HG02678 (cell line): ENCODE measurements at regions not wholly inside any gene's neighbourhood (a gene's known extent, or its start where the extent isn't known, plus 50 kb on each side); places are given as distances from the start of the nearest gene placed in this dataset.

ENCODE experiments used
- ATAC-seq: cut with Tn5 transposase; IDR thresholded peaks from one replicate; pipeline ENCODE4 v1.9.1; 2021; ENCODE audit warnings: mild to moderate bottlenecking, moderate library complexity; ENCODE audit not compliant: unreplicated experiment

- ATAC-seq = no peak
Measured at GRCh38 chr5:19370655-19371386, 617.2 kb downstream of the CDH18 start.

DNA sequence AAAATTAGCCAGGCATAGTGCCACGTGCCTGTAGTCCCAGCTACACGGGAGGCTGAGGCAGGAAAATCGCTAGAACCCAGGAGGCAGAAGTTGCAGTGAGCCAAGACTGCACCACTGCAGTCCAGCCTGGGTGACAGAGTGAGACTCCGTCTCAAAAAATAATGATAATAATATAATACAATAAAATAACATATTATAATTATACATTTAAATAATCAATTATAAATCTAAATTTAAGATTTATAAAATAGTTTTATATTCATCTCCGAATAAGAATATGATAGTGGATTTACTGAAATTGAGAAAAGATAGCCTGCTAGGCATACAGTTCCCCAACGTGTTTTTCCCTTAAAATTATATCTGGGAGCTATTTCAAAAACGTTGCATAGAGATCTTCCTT is 599.6 kb downstream of the CDH18 start:
- ATAC-seq = no peak

- no peak for ATAC-seq
Measured at GRCh38 chr5:19401032-19401431, 587.0 kb downstream of the CDH18 start.

DNA sequence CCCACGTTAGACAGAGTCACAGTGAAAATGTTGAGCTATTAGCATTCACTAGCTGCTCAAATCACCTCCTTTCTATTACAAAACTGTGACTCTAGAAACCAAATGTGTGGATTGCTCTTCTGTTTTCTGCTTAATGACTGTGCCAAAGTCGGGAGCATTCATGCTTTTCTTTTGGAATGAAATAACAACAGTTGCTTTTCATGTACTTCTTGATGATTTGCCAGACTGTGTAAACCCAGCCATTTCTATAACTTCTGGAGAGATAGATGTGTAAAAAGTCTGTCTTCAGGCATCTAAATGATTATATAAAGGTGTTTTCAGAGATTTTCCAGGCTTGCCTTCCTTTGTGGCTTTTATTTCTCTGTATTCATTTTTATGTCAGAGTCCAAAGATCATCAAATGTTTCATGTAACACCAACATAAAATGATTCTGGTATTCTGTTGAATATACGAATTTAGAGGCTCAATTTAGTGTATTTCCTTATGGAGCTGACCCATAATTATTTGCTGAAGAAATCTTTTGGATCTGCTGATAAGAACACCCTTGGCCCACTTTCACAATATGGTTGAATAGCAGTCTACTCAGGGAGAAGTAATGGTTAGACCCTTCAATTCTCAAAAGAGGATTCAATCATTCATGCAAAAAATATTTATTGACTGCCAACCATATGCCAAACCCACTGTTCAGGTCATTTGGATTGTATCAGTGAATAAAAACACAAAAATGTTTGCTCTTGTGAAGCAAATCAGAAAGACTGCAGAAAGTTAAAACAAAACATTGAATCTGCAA is 581.2 kb downstream of the CDH18 start:
- ATAC-seq = no peak

- no peak for ATAC-seq
Measured at GRCh38 chr5:19408149-19408548, 579.9 kb downstream of the CDH18 start.

DNA sequence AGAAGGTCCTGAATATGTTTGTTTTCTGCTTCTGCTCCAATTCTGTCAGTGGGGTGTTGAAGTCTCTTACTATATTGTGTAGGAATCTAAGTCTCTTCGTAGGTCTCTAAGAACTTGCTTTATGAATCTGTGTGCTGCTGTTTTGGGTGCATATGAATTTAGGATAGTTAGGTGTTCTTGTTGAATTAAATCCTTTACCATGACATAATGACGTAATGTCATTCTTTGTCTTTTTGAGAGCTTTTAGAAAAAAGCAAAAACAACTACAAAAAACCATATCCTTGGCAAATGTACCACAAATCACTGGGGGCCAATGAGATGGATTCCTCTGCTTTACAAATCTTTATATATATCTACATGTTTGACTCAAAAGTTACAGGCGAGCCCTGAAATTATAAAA is 576.1 kb downstream of the CDH18 start:
- ATAC-seq = no peak
